Activated T-cell treated with anti-CD3 and anti-CD28 coated beads, Interleukin-2, amount 50 U/mL, for 4 hours (primary cell): ENCODE measurements at regions not wholly inside any gene's neighbourhood (a gene's known extent, or its start where the extent isn't known, plus 50 kb on each side); places are given as distances from the start of the nearest gene placed in this dataset.
"Not testable (repeated sequence)": the region's sequence is repeated elsewhere in the genome, so short reads cannot be mapped to it uniquely, and the experiment has no call there.

Source experiments
- ATAC-seq, 2 donors: fragments of 200-7000 bp; cut with Tn5 transposase; one replicate each; pipeline ENCODE4 v1.10.0; 2021
- DNase-seq: peaks from one replicate; pipeline ENCODE4 v3.0.0-alpha.2; 2020
- H3K27me3 Mint-ChIP-seq: one replicate; pipeline ENCODE4 v1.8.0; 2021; ENCODE audit warnings: low read depth, mixed read lengths
- H3K36me3 Mint-ChIP-seq: one replicate; pipeline ENCODE4 v1.8.0; 2022; ENCODE audit warnings: mixed read lengths; ENCODE audit not compliant: insufficient read depth
- H3K4me1 Mint-ChIP-seq: one replicate; pipeline ENCODE4 v1.8.0; 2021; ENCODE audit warnings: low read depth, mixed read lengths
- H3K4me3 Mint-ChIP-seq: one replicate; pipeline ENCODE4 v1.8.0; 2021; ENCODE audit warnings: mild to moderate bottlenecking, moderate library complexity, mixed read lengths
- H3K9me3 Mint-ChIP-seq: one replicate; pipeline ENCODE4 v1.8.0; 2021; ENCODE audit warnings: mixed read lengths

DNA sequence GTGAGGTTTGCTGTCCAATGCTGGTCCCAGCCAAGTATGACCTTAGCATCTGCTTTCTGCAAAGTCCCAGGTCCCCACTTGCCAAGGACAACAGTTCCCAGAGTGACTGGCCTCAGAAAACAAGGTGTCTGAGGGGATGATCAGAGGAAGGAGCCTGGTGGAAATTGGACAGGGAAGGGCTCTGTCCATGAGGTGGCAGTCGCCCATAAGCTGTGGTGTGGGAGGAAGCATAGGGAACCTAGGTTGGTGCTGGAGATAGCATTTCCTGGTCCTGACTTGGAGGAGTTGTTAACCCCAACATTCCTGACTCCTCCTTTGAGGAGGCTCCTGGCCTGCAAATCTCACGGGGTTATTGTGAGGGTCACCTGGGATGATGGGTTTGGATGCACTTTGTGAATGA lies 77.8 kb downstream of the LIMS4 start:
- H3K36me3 Mint-ChIP-seq, ATAC-seq: not testable (repeated sequence)

DNA sequence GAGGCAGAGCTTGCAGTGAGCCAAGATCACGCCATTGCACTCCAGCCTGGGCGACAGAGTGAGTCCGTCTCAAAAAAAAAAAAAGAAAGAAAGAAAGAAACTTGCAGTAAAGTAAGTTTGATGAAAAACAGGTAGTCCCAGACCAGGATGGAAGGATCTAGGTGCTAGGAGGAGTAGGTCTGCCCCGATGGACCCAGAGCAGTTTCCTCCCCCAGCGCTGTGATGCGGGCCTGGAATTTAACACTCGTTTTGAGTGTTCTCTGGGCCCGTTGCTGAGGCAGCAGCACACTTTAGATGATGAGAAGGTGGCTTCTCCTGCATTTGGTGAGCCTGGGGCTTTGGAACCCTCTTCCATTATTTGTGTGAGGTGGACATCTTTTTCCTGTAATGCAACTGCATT lies 80.2 kb downstream of the LIMS4 start:
- DNase-seq, ATAC-seq, H3K36me3 Mint-ChIP-seq, H3K4me3 Mint-ChIP-seq, H3K4me1 Mint-ChIP-seq, H3K9me3 Mint-ChIP-seq, H3K27me3 Mint-ChIP-seq: not testable (repeated sequence)

More for the DNA sequence above, 77.8 kb downstream of the LIMS4 start:
- not testable (repeated sequence) for H3K4me3 Mint-ChIP-seq, DNase-seq, H3K27me3 Mint-ChIP-seq, H3K9me3 Mint-ChIP-seq, H3K4me1 Mint-ChIP-seq

GRCh38 chr2:110391035-110391418 lies 81.6 kb downstream of the LIMS4 start:
- ATAC-seq, H3K4me1 Mint-ChIP-seq, DNase-seq, H3K27me3 Mint-ChIP-seq, H3K4me3 Mint-ChIP-seq, H3K9me3 Mint-ChIP-seq, H3K36me3 Mint-ChIP-seq: not testable (repeated sequence)

DNA sequence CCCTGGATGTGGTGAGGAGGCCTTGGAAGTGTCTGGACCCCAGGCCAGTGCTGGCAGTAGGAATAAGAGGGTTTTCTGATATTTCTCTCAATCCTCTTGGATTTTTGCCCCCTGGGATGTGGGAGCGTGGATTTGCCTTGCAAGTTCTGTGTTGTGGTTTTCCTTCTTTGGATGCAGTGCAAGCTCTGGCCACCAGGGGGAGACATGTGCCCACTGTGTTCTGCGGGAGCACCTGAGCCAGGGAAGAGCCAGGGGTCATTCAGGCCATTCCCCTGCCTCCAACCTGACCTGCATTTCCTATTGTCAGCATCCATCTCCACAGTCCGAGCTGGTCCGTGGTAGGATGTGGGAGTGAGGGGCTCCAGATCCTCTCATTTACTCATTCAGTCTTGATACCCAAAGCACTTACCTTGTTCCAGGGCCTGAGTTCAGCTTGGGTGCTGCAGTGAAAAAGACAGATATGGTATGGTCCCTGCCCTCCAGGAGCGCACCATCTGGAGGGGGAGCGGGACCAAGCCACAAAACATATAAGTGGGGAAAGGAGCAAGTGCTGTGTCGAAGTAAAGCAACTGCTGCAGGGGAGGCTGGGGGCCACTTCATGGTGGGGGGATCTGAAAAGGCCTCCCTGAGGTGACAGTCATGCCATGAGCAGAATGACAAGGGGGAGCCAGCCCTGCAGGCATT lies 82.1 kb downstream of the LIMS4 start:
- not testable (repeated sequence) for H3K27me3 Mint-ChIP-seq, H3K36me3 Mint-ChIP-seq, H3K9me3 Mint-ChIP-seq, H3K4me3 Mint-ChIP-seq, DNase-seq, H3K4me1 Mint-ChIP-seq
- ATAC-seq, result peak; percentile 54 to 59

GRCh38 chr2:110387044-110387443 lies 85.6 kb downstream of the LIMS4 start:
- DNase-seq, H3K9me3 Mint-ChIP-seq, H3K4me3 Mint-ChIP-seq, H3K36me3 Mint-ChIP-seq, H3K27me3 Mint-ChIP-seq, H3K4me1 Mint-ChIP-seq, ATAC-seq: not testable (repeated sequence)

DNA sequence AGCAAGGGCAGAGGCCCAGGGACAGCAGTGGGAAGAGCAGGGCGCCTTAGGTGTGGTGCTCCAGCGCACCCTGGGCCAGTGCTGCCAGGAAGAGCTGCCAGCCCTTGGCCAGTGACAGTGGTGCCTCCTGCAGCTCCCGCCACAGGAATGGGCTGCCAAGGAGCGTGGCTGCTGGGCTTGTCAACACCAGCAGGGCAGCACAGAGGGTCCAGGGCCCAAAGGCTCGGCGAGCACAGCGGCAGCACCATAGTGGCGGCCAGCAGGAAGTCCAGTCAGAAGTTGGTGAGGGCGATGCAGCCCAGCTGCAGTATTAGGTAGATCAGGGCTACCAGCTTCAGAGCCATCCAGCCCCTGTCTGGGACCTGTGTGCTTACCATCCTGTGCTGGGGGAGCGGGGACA lies 86.1 kb downstream of the LIMS4 start:
- H3K36me3 Mint-ChIP-seq, H3K9me3 Mint-ChIP-seq, DNase-seq, H3K27me3 Mint-ChIP-seq, H3K4me1 Mint-ChIP-seq, ATAC-seq, H3K4me3 Mint-ChIP-seq: not testable (repeated sequence)

GRCh38 chr2:110384736-110385119 lies 87.9 kb downstream of the LIMS4 start:
- H3K4me1 Mint-ChIP-seq, H3K27me3 Mint-ChIP-seq, H3K4me3 Mint-ChIP-seq, H3K36me3 Mint-ChIP-seq, H3K9me3 Mint-ChIP-seq, DNase-seq, ATAC-seq: not testable (repeated sequence)

DNA sequence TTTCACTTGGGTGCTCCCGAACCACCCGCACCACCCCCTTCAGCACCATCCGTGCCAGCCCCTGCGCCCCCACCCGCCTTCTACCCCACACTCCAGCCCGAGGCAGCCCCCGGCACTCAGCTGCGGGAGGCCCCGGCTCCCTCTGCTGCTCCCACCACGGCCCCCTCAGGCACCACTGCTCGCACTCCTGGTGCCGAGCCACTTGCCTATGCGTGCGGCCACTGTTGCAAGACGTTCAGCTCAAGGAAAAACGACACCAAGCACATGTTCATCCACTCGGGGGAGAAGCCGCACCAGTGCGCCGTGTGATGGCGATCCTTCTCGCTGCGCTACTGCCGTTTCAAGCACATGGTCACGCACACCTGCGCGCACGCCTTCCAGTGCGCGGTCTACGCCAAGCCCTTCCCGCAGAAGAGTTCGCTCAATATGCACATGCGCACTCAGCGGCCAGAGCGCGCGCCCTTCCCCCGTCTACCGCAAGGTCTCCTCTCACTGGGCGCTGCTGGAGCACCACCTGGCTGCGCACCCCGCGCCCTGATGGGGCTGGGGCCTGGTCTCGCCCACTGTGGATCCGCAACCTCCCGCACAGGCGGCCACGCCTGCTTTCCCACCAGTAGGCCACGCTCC lies 88.4 kb downstream of the LIMS4 start:
- H3K36me3 Mint-ChIP-seq, H3K9me3 Mint-ChIP-seq, H3K27me3 Mint-ChIP-seq, DNase-seq, H3K4me1 Mint-ChIP-seq, H3K4me3 Mint-ChIP-seq: not testable (repeated sequence)
- peak; percentile 56 to 65 for ATAC-seq

- H3K36me3 Mint-ChIP-seq, DNase-seq, H3K9me3 Mint-ChIP-seq, H3K27me3 Mint-ChIP-seq, H3K4me1 Mint-ChIP-seq, H3K4me3 Mint-ChIP-seq: not testable (repeated sequence)
- peak; percentile 83 to 84 for ATAC-seq
Measured at GRCh38 chr2:110383163-110384048, 89.2 kb downstream of the LIMS4 start.

DNA sequence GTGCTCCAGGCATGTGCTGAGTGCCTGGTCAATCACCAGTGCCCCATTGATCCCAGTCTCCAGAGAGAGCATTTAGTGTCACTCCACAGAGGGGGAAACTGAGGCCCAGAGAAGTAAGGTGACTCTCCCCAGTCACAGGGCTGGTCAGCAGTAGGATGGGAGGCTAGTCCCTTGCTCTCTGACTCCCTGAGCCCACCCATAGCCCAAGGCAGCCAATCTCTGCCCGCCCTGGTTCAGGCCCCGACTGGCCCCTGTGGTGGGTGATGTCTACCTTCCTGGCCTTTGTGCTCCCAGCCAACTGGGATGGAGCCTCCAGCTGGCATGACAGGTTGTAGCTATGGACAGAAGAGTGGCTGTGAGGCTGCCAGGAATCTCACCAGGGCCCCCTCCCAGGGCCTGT lies 99.1 kb downstream of the LIMS4 start:
- ATAC-seq, H3K36me3 Mint-ChIP-seq, H3K4me3 Mint-ChIP-seq, H3K9me3 Mint-ChIP-seq, DNase-seq, H3K27me3 Mint-ChIP-seq, H3K4me1 Mint-ChIP-seq: not testable (repeated sequence)

GRCh38 chr2:110371633-110372032 lies 101.0 kb downstream of the LIMS4 start:
- H3K27me3 Mint-ChIP-seq, H3K36me3 Mint-ChIP-seq, DNase-seq, H3K4me3 Mint-ChIP-seq, H3K4me1 Mint-ChIP-seq, H3K9me3 Mint-ChIP-seq, ATAC-seq: not testable (repeated sequence)

DNA sequence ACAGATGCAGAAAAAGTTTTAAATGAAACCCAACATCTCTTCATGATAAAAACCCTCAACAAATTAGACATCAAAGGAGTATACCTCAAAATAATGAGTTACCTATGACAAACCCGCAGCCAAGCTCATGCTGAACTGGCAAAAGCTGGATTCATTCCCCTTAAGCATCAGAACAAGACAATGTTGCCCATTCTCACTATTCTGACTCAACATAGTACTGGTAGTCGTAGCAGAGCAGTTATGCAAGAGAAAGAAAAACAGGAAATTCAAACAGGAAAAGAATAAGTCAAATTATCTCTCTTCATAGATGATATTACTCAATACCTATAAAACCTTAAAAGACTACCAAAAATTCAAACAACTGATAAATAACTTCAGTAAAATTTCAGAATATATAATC lies 115.0 kb downstream of the LIMS4 start:
- not testable (repeated sequence) for DNase-seq

DNA sequence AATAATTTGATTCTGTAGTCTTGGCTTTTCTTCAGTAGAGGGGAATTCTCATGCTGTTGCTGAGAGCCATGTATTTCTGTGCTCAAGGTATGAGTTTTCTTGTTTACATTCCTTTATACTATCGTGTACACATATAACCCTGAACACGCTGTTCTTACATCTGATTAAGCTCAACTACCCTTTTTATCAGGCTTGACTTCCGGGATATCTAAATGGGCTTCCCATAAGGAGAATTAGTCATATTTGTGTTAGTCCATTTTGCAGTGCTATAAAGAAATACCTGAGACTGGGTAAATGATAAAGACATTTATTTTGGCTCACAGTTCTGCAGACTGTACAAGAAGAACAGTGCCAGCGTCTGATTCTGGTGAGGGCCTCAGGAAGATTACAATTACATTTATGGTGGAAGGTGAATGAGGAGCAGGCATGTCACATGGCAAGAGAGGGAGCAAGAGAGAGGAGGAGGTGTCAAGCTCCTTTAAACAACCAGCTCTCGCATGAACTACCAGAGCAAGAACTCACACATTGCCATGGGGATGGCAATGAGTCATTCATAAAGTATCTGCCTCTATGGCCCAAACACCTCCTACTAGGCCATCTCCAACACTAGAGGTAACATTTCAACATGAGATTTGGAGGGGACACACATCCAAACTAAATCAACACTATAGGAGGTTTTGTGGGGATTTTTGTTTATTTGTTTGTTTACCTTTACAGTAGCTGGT lies 118.2 kb downstream of the LIMS4 start:
- not testable (repeated sequence) for DNase-seq, H3K9me3 Mint-ChIP-seq, H3K4me3 Mint-ChIP-seq, H3K36me3 Mint-ChIP-seq, H3K27me3 Mint-ChIP-seq, ATAC-seq, H3K4me1 Mint-ChIP-seq

More for the DNA sequence above, 115.0 kb downstream of the LIMS4 start:
- H3K36me3 Mint-ChIP-seq, H3K27me3 Mint-ChIP-seq, H3K4me1 Mint-ChIP-seq, H3K4me3 Mint-ChIP-seq, H3K9me3 Mint-ChIP-seq, ATAC-seq: not testable (repeated sequence)

- H3K27me3 Mint-ChIP-seq, H3K36me3 Mint-ChIP-seq, H3K4me3 Mint-ChIP-seq, ATAC-seq, H3K9me3 Mint-ChIP-seq, DNase-seq, H3K4me1 Mint-ChIP-seq: not testable (repeated sequence)
Measured at GRCh38 chr2:110350718-110351117, 121.9 kb downstream of the LIMS4 start.
